ENCODE measurements at regions not wholly inside any gene's neighbourhood (a gene's known extent, or its start where the extent isn't known, plus 50 kb on each side); places are given as distances from the start of the nearest gene placed in this dataset.

DNA sequence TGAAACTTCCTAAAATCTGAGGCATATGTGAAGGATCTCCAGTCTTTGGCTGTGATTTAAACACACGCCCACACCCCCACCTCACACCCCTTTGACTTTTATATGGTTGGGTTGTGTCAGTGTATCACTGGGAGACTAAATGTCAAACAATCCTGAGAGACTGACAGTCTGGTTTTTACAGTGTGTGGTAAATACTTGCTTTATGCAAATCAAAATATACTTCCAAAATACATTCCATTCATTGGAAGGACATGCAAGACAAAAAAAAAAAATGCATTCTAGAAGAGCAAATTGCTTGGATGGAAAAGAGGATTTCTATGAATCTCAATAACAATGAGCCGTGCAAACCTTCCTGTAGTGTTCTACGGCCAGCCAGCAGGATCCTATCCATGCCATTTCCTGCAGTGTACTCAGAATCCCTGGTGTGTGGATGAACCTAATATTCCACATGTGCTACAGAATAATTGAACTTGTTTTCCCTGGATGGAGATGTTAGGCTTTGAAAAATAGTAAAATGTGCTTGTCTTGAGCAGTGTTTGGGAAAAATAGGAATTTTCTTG is 602.1 kb upstream of the GOT2 start:
- no peak for TF ChIP-seq CTCF (IDR thresholded peaks at IDR 0.05; ENCODE audit: poor library complexity)
- no peak for TF ChIP-seq EZH2 (IDR thresholded peaks at IDR 0.05; ENCODE audit: borderline replicate concordance)
- TF ChIP-seq EZH2phosphoT487 (IDR thresholded peaks at IDR 0.05; ENCODE audit: low read depth, severe bottlenecking, unreplicated experiment): no peak

Measured in hepatocyte (in vitro differentiated cells).